Left lung (tissue), 4 donors: ENCODE measurements at regions not wholly inside any gene's neighbourhood (a gene's known extent, or its start where the extent isn't known, plus 50 kb on each side); places are given as distances from the start of the nearest gene placed in this dataset.

Experiments used
- ATAC-seq: fragments of 200-7000 bp; cut with Tn5 transposase; one replicate; pipeline ENCODE4 v1.9.1; 2020; ENCODE audit warnings: moderate library complexity
- DNase-seq, 4 donors: peaks; one replicate each; pipeline ENCODE4 v3.0.0-alpha.2; 2013 to 2020
- H3K27ac ChIP-seq, 2 donors: fragments of 200-600 bp; sonication (generic) in 1 of 2; one replicate each; pipeline versions ENCODE4 v1.5.0 to v1.8.0; 2020 to 2021
- H3K27me3 ChIP-seq, 2 donors: fragments of 200-600 bp; sonication (generic) in 1 of 2; one replicate each; pipeline versions ENCODE4 v1.5.0 to v1.8.0; 2020 to 2021
- H3K36me3 ChIP-seq, 2 donors: fragments of 200-600 bp; sonication (generic) in 1 of 2; one replicate each; pipeline versions ENCODE4 v1.5.0 to v1.8.0; 2020 to 2021
- H3K4me1 ChIP-seq, 2 donors: fragments of 200-600 bp; one replicate each; pipeline ENCODE4 v1.8.0; 2021
- H3K4me3 ChIP-seq, 2 donors: fragments of 200-600 bp; sonication (generic) in 1 of 2; one replicate each; pipeline versions ENCODE4 v1.5.0 to v1.8.0; 2020 to 2021; ENCODE audit warnings: mild to moderate bottlenecking in 1 of 2
- H3K9me3 ChIP-seq, 2 donors: fragments of 200-600 bp; sonication (generic) in 1 of 2; one replicate each; pipeline versions ENCODE4 v1.5.0 to v1.8.0; 2020 to 2021
- intact Hi-C, 2 donors: fragments of 100-400 bp; cut with DNase I; formaldehyde crosslinking; loops; one replicate each; pipeline versions ENCODE4 v1.11.2 to v1.14.2; 2022
- TF ChIP-seq, protein P1 (sequence below), 2 donors: fragments of 200-600 bp; sonication (generic) in 1 of 2; IDR thresholded peaks; one replicate each; pipeline versions ENCODE4 v1.5.0 to v1.8.0; 2021; ENCODE audit warnings: antibody characterized with exemption in 2 of 2
- donor health status: DM: no; HTN: yes; CAD: no.
- donor health status: DM: no; HTN: no; CAD: no.

DNA sequence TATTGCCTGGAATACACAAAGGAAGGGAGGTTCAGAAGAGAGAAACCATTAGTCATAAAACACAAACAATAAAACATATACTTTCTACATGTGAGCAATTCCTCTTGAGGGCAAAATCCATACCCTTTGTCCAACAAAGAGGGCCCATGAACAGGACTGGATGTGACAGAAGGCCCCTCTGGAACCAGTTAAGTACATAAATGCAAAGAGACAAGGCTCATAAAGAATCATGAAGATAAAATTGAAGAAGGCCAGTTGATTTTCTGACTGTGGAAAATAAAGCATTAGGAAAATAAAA, 58.3 kb upstream of the CPOX start:
- Histone ChIP-seq H3K9me3 (no peaks in the 10 kb centered on the region), H3K4me1 (peaks cover 0 to 8% of the 10 kb centered on the region in 2 donors), H3K27me3 (peaks cover 0 to 2% of the 10 kb centered on the region in 2 donors), H3K4me3 (no peak overlapping the region), H3K27ac (peak overlapping the region in 1 of 2 donors; percentile 45), H3K36me3 (no peaks in the 10 kb centered on the region)
- DNase-seq (no peak), ATAC-seq (no peak)
- TF ChIP-seq, protein P1, sequence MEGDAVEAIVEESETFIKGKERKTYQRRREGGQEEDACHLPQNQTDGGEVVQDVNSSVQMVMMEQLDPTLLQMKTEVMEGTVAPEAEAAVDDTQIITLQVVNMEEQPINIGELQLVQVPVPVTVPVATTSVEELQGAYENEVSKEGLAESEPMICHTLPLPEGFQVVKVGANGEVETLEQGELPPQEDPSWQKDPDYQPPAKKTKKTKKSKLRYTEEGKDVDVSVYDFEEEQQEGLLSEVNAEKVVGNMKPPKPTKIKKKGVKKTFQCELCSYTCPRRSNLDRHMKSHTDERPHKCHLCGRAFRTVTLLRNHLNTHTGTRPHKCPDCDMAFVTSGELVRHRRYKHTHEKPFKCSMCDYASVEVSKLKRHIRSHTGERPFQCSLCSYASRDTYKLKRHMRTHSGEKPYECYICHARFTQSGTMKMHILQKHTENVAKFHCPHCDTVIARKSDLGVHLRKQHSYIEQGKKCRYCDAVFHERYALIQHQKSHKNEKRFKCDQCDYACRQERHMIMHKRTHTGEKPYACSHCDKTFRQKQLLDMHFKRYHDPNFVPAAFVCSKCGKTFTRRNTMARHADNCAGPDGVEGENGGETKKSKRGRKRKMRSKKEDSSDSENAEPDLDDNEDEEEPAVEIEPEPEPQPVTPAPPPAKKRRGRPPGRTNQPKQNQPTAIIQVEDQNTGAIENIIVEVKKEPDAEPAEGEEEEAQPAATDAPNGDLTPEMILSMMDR (IDR thresholded peaks at IDR 0.05) = no peak
- intact Hi-C loops = no loop called here

DNA sequence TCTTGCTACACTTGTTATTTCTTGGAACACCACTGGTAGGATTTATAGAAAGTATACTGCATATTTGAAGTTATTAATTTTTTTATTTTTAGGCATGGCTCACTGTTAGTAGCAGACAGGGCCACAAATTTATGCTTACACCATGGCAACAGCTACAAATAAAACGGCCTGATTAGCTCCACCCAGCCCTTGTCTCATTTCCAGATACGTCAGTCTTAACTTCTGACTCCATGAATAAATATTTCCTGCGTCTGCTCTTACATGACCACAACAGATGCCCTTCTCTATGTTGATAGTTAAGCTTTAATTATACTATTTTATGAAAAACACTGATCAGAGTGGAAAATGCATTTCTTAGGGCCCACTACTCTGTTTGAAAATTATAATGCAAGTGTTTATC, 62.3 kb upstream of the CPOX start:
- DNase-seq = no peak
- Histone ChIP-seq H3K27ac (no peak overlapping the region), H3K27me3 (peaks cover 0 to 15% of the 10 kb centered on the region in 2 donors), H3K36me3 (no peaks in the 10 kb centered on the region), H3K4me1 (peaks cover 0 to 8% of the 10 kb centered on the region in 2 donors), H3K9me3 (no peaks in the 10 kb centered on the region), H3K4me3 (no peak overlapping the region)
- ATAC-seq = peak; percentile 76
- TF ChIP-seq, protein P1 (IDR thresholded peaks at IDR 0.05) = no peak
- intact Hi-C loops = no loop called here

DNA sequence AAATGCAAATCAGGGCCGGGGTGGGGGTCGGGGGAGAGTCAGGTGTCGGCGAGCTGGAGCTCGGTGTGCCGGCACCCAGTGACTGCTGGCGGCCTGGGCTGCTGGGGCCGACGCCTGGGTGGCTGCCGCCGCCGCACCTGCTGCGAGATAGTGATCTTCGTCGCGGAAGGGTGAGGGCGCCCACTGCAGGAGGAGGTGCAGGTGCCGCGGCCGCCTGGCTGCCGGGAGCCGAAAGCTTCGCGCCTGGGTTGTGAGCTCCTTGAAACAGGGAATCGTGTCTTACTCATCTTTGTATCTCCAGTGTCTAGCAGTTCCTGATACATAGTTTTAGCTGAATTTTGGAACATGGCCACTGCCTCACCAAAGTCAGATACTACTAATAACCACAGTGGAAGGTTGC, 64.0 kb upstream of the CPOX start:
- TF ChIP-seq, protein P1 (IDR thresholded peaks at IDR 0.05) = peak in 1 of 2 donors; percentile 12
- Histone ChIP-seq H3K27ac (no peak overlapping the region), H3K27me3 (peaks cover 0 to 15% of the 10 kb centered on the region in 2 donors), H3K4me3 (no peak overlapping the region), H3K4me1 (no peaks in the 10 kb centered on the region), H3K9me3 (no peaks in the 10 kb centered on the region), H3K36me3 (no peaks in the 10 kb centered on the region)
- intact Hi-C loops = no loop called here
- DNase-seq (peak in 3 of 4 donors; percentile 38 to 90 (median 61)), ATAC-seq (peak; percentile 96)

DNA sequence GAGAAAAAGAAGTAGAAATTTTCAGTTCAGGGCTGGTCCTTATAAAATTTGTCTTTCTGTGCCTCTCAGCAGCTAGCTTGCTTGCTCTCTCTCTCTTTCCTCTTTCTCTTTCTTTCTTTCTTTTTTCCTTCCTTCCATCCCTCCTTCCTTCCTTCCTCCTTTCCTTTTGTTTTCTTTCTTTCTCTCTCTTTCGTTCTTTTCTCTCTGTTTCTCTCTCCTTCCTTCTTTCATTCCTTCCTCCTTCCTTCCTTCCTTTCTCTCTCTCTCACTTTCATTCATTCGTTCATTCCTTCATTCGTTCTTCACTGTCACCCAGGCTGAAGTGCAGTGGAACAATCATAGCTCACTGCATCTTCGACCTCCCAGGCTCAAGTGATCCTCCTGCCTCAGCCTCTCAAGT, 69.3 kb upstream of the CPOX start:
- ATAC-seq (no peak), DNase-seq (no peak)
- no peaks in the 10 kb centered on the region for H3K36me3 ChIP-seq
- peaks cover 0 to 3% of the 10 kb centered on the region in 2 donors for H3K27me3 ChIP-seq
- no peaks in the 10 kb centered on the region for H3K4me1 ChIP-seq
- H3K4me3 ChIP-seq = no peak overlapping the region
- intact Hi-C loops = no loop called here
- no peaks in the 10 kb centered on the region for H3K9me3 ChIP-seq
- H3K27ac ChIP-seq = no peak overlapping the region
- TF ChIP-seq, protein P1 (IDR thresholded peaks at IDR 0.05) = no peak

DNA sequence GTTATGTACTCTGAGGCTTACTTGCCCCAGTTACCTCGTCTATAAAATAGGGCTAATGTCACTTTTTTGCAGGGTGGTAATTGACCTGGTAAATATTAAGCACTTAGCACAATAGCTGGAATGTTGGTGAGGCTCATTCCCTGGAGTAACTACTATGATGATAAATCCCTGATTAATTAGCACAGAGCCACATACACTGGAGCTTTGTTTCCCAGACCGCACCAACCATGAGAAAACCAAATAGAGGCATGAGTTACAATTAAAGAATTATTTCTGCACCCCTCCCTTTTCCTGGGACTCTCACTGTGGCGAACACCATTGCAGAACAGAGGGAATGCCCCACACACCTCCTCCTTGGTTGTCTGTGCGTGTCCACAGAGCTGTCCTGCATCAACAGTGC, 76.6 kb upstream of the CPOX start:
- no peaks in the 10 kb centered on the region for H3K27me3 ChIP-seq
- H3K36me3 ChIP-seq = no peaks in the 10 kb centered on the region
- no peaks in the 10 kb centered on the region for H3K9me3 ChIP-seq
- intact Hi-C loops = no loop called here
- H3K4me1 ChIP-seq = no peaks in the 10 kb centered on the region
- H3K4me3 ChIP-seq = no peak overlapping the region
- TF ChIP-seq, protein P1 (IDR thresholded peaks at IDR 0.05) = no peak
- ATAC-seq = no peak
- no peak overlapping the region for H3K27ac ChIP-seq
- DNase-seq = no peak
